Panc1 (cell line): ENCODE measurements at regions not wholly inside any gene's neighbourhood (a gene's known extent, or its start where the extent isn't known, plus 50 kb on each side); places are given as distances from the start of the nearest gene placed in this dataset.

Source experiments
- ATAC-seq: fragments of 200-7000 bp; cut with Tn5 transposase; 2 replicates; pipeline ENCODE4 v1.9.1; 2020; ENCODE audit warnings: mild to moderate bottlenecking, moderate library complexity
- BruUV-seq: library from RNA; stranded (reverse); fragments of 400-500 nt; replicated peaks from 2 replicates; lab custom pipeline; 2021; lab: Mats Ljungman, UMichigan
- CTCF ChIA-PET: fragments of 300-600 bp; sonication (Branson Sonifier 250); formaldehyde crosslinking; loops from one replicate; lab custom pipeline; 2022; ENCODE audit warnings: antibody characterized with exemption; lab: Charles Lee
- POLR2A ChIA-PET: fragments of 300-600 bp; sonication (Branson Sonifier 250); formaldehyde crosslinking; loops from one replicate; lab custom pipeline; 2022; ENCODE audit warnings: antibody characterized with exemption; lab: Charles Lee
- DNase-seq: peaks from one replicate; pipeline ENCODE4 v3.0.0-alpha.2; 2010; ENCODE audit warnings: low read depth, low spot score
- H3K27ac ChIP-seq: 2 replicates; pipeline ENCODE4 v1.5.1; 2011; ENCODE audit warnings: mild to moderate bottlenecking, low read length, inconsistent platforms
- H3K27me3 ChIP-seq: fragments of 200-500 bp; sonication (Bioruptor generic); 2 replicates; pipeline ENCODE4 v1.6.0; 2014; ENCODE audit warnings: low read length, inconsistent platforms; ENCODE audit not compliant: control insufficient read depth, insufficient read depth
- H3K36me3 ChIP-seq: fragments of 200-500 bp; sonication (Bioruptor generic); 2 replicates; pipeline ENCODE4 v1.5.1; 2014; ENCODE audit warnings: inconsistent platforms, mild to moderate bottlenecking, low read length, moderate library complexity; ENCODE audit not compliant: control insufficient read depth, insufficient read depth
- H3K4me1 ChIP-seq: 2 replicates; pipeline ENCODE4 v1.5.1; 2011; ENCODE audit warnings: inconsistent platforms, mild to moderate bottlenecking, low read length, moderate library complexity; ENCODE audit not compliant: control insufficient read depth, insufficient read depth
- H3K4me3 ChIP-seq, 2 experiments: 2 replicates each; pipeline ENCODE4 v1.5.1; 2011 to 2012; ENCODE audit warnings: low read depth in 2 of 2, low read length in 2 of 2, mild to moderate bottlenecking in 2 of 2, inconsistent platforms in 1 of 2, moderate library complexity in 1 of 2
- H3K9me3 ChIP-seq: fragments of 200-500 bp; sonication (Bioruptor generic); 2 replicates; pipeline ENCODE4 v1.5.1; 2014; ENCODE audit warnings: low read depth, mild to moderate bottlenecking, inconsistent platforms, low read length, moderate library complexity; ENCODE audit not compliant: control insufficient read depth, insufficient read depth
- POLR2AphosphoS5 ChIP-seq: IDR thresholded peaks from 2 replicates; pipeline ENCODE4 v1.6.1; 2012; ENCODE audit warnings: mild to moderate bottlenecking, low read depth, low read length, moderate library complexity
- SIN3A ChIP-seq: IDR thresholded peaks from 2 replicates; pipeline ENCODE4 v1.6.1; 2012; ENCODE audit warnings: low read depth, mild to moderate bottlenecking, low read length, moderate library complexity, borderline replicate concordance; ENCODE audit not compliant: insufficient read depth
- TCF7L2 ChIP-seq: IDR thresholded peaks from 2 replicates; pipeline ENCODE4 v1.6.1; 2011; ENCODE audit warnings: mild to moderate bottlenecking, low read depth, low read length, inconsistent platforms
- in situ Hi-C: cut with HindIII; loops from 2 replicates; pipeline ENCODE4 v1.10.0; 2016; ENCODE audit warnings: low sequenced_read_pairs, low pct_unique_long_range_greater_than_20kb
- intact Hi-C: fragments of 100-400 bp; cut with micrococcal nuclease; formaldehyde crosslinking; loops from one replicate; pipeline ENCODE4 v1.10.0; 2022; ENCODE audit not compliant: unreplicated experiment
- TF ChIP-seq, protein P1 (sequence below): fragments of 450-650 bp; IDR thresholded peaks from 2 replicates; pipeline ENCODE4 v1.5.1; 2017; ENCODE audit warnings: mild to moderate bottlenecking
- TF ChIP-seq, protein P2 (sequence below), 2 experiments: IDR thresholded peaks; 2 replicates each; pipeline ENCODE4 v1.6.1; 2011 to 2012; ENCODE audit warnings: low read depth in 2 of 2, control low read depth in 1 of 2, low read length in 1 of 2, mild to moderate bottlenecking in 1 of 2, moderate library complexity in 1 of 2; ENCODE audit not compliant: insufficient read depth in 1 of 2

DNA sequence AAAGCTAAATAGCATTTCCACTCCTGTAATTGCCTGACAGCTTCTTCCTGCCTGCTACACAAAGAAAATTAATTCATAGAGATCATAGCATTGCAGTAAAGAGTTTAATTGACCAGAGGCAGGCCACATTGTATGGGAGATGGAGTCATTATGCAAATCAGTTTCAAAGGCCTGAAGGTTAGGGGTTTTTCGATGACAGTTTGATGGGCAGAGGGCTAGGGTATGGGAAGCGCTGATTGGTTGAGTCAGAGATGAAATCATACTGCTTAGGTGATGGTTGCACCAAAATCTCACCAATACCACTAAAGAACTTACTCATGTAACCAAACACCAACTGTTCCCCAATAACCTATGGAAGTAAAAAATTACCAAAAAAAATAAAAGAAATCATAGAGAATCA, 599.0 kb downstream of the NUP35 start:
- no peaks in the 10 kb centered on the region for H3K4me1 ChIP-seq
- intact Hi-C loops (no loop called here), in situ Hi-C loops (no loop called here)
- TF ChIP-seq TCF7L2 (no peak), SIN3A (no peak), POLR2AphosphoS5 (no peak)
- TF ChIP-seq, protein P1, sequence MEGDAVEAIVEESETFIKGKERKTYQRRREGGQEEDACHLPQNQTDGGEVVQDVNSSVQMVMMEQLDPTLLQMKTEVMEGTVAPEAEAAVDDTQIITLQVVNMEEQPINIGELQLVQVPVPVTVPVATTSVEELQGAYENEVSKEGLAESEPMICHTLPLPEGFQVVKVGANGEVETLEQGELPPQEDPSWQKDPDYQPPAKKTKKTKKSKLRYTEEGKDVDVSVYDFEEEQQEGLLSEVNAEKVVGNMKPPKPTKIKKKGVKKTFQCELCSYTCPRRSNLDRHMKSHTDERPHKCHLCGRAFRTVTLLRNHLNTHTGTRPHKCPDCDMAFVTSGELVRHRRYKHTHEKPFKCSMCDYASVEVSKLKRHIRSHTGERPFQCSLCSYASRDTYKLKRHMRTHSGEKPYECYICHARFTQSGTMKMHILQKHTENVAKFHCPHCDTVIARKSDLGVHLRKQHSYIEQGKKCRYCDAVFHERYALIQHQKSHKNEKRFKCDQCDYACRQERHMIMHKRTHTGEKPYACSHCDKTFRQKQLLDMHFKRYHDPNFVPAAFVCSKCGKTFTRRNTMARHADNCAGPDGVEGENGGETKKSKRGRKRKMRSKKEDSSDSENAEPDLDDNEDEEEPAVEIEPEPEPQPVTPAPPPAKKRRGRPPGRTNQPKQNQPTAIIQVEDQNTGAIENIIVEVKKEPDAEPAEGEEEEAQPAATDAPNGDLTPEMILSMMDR: no peak
- TF ChIP-seq, protein P2, sequence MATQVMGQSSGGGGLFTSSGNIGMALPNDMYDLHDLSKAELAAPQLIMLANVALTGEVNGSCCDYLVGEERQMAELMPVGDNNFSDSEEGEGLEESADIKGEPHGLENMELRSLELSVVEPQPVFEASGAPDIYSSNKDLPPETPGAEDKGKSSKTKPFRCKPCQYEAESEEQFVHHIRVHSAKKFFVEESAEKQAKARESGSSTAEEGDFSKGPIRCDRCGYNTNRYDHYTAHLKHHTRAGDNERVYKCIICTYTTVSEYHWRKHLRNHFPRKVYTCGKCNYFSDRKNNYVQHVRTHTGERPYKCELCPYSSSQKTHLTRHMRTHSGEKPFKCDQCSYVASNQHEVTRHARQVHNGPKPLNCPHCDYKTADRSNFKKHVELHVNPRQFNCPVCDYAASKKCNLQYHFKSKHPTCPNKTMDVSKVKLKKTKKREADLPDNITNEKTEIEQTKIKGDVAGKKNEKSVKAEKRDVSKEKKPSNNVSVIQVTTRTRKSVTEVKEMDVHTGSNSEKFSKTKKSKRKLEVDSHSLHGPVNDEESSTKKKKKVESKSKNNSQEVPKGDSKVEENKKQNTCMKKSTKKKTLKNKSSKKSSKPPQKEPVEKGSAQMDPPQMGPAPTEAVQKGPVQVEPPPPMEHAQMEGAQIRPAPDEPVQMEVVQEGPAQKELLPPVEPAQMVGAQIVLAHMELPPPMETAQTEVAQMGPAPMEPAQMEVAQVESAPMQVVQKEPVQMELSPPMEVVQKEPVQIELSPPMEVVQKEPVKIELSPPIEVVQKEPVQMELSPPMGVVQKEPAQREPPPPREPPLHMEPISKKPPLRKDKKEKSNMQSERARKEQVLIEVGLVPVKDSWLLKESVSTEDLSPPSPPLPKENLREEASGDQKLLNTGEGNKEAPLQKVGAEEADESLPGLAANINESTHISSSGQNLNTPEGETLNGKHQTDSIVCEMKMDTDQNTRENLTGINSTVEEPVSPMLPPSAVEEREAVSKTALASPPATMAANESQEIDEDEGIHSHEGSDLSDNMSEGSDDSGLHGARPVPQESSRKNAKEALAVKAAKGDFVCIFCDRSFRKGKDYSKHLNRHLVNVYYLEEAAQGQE (IDR thresholded peaks at IDR 0.05; ENCODE audit: insufficient read depth in 1 of 2, low read depth in 2 of 2, low read length in 1 of 2): no peak
- DNase-seq (no peak), ATAC-seq (no peak)
- ChIA-PET CTCF (no interaction called here), POLR2A (no interaction called here)
- BruUV-seq: no TSS peak
- no peak overlapping the region for H3K27ac ChIP-seq
- H3K9me3 ChIP-seq: no peaks in the 10 kb centered on the region
- no peak overlapping the region for H3K4me3 ChIP-seq
- no peaks in the 10 kb centered on the region for H3K36me3 ChIP-seq
- no peaks in the 10 kb centered on the region for H3K27me3 ChIP-seq

DNA sequence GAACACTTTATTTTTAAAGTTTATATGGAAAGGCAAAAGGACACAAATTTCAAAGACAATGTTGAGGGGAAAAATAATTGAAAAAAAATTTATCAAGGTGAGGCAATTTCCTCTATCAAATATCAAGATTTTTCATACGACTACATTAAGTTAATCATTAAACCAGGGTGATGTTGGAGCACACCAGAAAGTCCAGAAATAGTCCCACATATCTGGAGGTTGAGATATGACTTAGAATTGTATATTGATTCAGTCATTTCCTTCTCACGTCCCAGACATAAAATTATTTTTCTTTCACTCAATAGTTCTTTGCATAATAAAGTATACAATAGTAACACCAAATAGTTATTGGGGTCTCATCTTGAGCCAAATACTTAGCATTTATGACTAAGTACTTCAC, 605.1 kb downstream of the NUP35 start:
- Histone ChIP-seq H3K4me3 (no peak overlapping the region), H3K36me3 (no peaks in the 10 kb centered on the region), H3K9me3 (no peaks in the 10 kb centered on the region), H3K27me3 (no peaks in the 10 kb centered on the region), H3K4me1 (no peaks in the 10 kb centered on the region), H3K27ac (no peak overlapping the region)
- POLR2A ChIA-PET: no interaction called here
- intact Hi-C loops: no loop called here
- CTCF ChIA-PET: no interaction called here
- TF ChIP-seq POLR2AphosphoS5 (no peak), TCF7L2 (no peak), SIN3A (no peak)
- TF ChIP-seq, protein P1: no peak
- TF ChIP-seq, protein P2 (IDR thresholded peaks at IDR 0.05; ENCODE audit: insufficient read depth in 1 of 2, low read depth in 2 of 2, low read length in 1 of 2): no peak
- ATAC-seq (no peak), DNase-seq (no peak)
- in situ Hi-C loops: no loop called here
- no TSS peak for BruUV-seq
